VCaP (cell line): ENCODE measurements at regions not wholly inside any gene's neighbourhood (a gene's known extent, or its start where the extent isn't known, plus 50 kb on each side); places are given as distances from the start of the nearest gene placed in this dataset.

Source experiments
- H3K27ac ChIP-seq: fragments of 450-650 bp; 2 replicates; pipeline ENCODE4 v1.5.1; 2017
- CTCF ChIP-seq: fragments of 450-650 bp; conservative IDR thresholded peaks from 2 replicates; pipeline ENCODE4 v1.5.1; 2017; ENCODE audit warnings: mild to moderate bottlenecking, moderate library complexity

- peak overlapping the region; percentile 87 for H3K27ac ChIP-seq
- no peak for TF ChIP-seq CTCF
These were observed 136.0 kb upstream of the SERTAD2 start for GRCh38 chr2:64789466-64790320.

GRCh38 chr2:64792300-64792699 lies 138.6 kb upstream of the SERTAD2 start:
- TF ChIP-seq CTCF, result peak; percentile 23; the same call in 1 of the 2 replicates

GRCh38 chr2:64792995-64793639 lies 139.4 kb upstream of the SERTAD2 start:
- no peak for TF ChIP-seq CTCF
- peak overlapping the region; percentile 44 for H3K27ac ChIP-seq

More at GRCh38 chr2:64792300-64792699, 138.6 kb upstream of the SERTAD2 start:
- no peak overlapping the region for H3K27ac ChIP-seq

- peak overlapping the region; percentile 44 for H3K27ac ChIP-seq
- no peak for TF ChIP-seq CTCF
These were observed 140.0 kb upstream of the SERTAD2 start for GRCh38 chr2:64793701-64794100.

- no peak overlapping the region; the same call in 1 of the 2 replicates for H3K27ac ChIP-seq
- TF ChIP-seq CTCF, result no peak
These were observed 140.8 kb upstream of the SERTAD2 start for GRCh38 chr2:64794426-64794995.

- TF ChIP-seq CTCF, result no peak
- no peak overlapping the region for H3K27ac ChIP-seq
These were observed 141.4 kb upstream of the SERTAD2 start for GRCh38 chr2:64795024-64795592.

- H3K27ac ChIP-seq, result peak overlapping the region; percentile 40; the same call in 1 of the 2 replicates
These were observed 143.2 kb upstream of the SERTAD2 start for GRCh38 chr2:64796926-64797325.

More at GRCh38 chr2:64796926-64797325, 143.2 kb upstream of the SERTAD2 start:
- TF ChIP-seq CTCF, result no peak
